HG02885 (cell line): ENCODE measurements at regions not wholly inside any gene's neighbourhood (a gene's known extent, or its start where the extent isn't known, plus 50 kb on each side); places are given as distances from the start of the nearest gene placed in this dataset.

ENCODE experiments used
- ATAC-seq: cut with Tn5 transposase; IDR thresholded peaks from one replicate; pipeline ENCODE4 v1.9.1; 2021; ENCODE audit warnings: mild to moderate bottlenecking; ENCODE audit not compliant: unreplicated experiment, poor library complexity

GRCh38 chr18:45506951-45507350 is 108.3 kb upstream of the SLC14A2 start:
- ATAC-seq, result no peak

GRCh38 chr18:45509535-45509934 is 105.7 kb upstream of the SLC14A2 start:
- ATAC-seq, result no peak

- no peak for ATAC-seq
Observed at GRCh38 chr18:45510656-45511055, 104.6 kb upstream of the SLC14A2 start.

GRCh38 chr18:45512363-45512953 is 102.8 kb upstream of the SLC14A2 start:
- ATAC-seq, result no peak

- no peak for ATAC-seq
Observed at GRCh38 chr18:45517181-45517741, 98.0 kb upstream of the SLC14A2 start.

- ATAC-seq, result no peak
Observed at GRCh38 chr18:45518311-45519155, 96.7 kb upstream of the SLC14A2 start.

GRCh38 chr18:45519411-45520280 is 95.6 kb upstream of the SLC14A2 start:
- no peak for ATAC-seq

- no peak for ATAC-seq
Observed at GRCh38 chr18:45521136-45521535, 94.1 kb upstream of the SLC14A2 start.

GRCh38 chr18:45521777-45522176 is 93.5 kb upstream of the SLC14A2 start:
- ATAC-seq, result no peak

GRCh38 chr18:45522371-45522770 is 92.9 kb upstream of the SLC14A2 start:
- ATAC-seq, result no peak

GRCh38 chr18:45525301-45525700 is 90.0 kb upstream of the SLC14A2 start:
- no peak for ATAC-seq

- no peak for ATAC-seq
Observed at GRCh38 chr18:45526114-45526841, 89.0 kb upstream of the SLC14A2 start.

GRCh38 chr18:45527891-45528290 is 87.4 kb upstream of the SLC14A2 start:
- no peak for ATAC-seq

GRCh38 chr18:45528712-45529336 is 86.5 kb upstream of the SLC14A2 start:
- ATAC-seq, result no peak

GRCh38 chr18:45538444-45538843 is 76.8 kb upstream of the SLC14A2 start:
- ATAC-seq, result no peak

- no peak for ATAC-seq
Observed at GRCh38 chr18:45539491-45539891, 75.8 kb upstream of the SLC14A2 start.

GRCh38 chr18:45540125-45540524 is 75.2 kb upstream of the SLC14A2 start:
- no peak for ATAC-seq

- ATAC-seq, result no peak
Observed at GRCh38 chr18:45541421-45541820, 73.9 kb upstream of the SLC14A2 start.

GRCh38 chr18:45542043-45542442 is 73.2 kb upstream of the SLC14A2 start:
- no peak for ATAC-seq

GRCh38 chr18:45547910-45548309 is 67.4 kb upstream of the SLC14A2 start:
- ATAC-seq, result no peak
